GM21381 (cell line): ENCODE measurements at regions not wholly inside any gene's neighbourhood (a gene's known extent, or its start where the extent isn't known, plus 50 kb on each side); places are given as distances from the start of the nearest gene placed in this dataset.

Experiments used
- ATAC-seq: cut with Tn5 transposase; IDR thresholded peaks from one replicate; pipeline ENCODE4 v1.9.1; 2021; ENCODE audit warnings: mild to moderate bottlenecking, moderate library complexity; ENCODE audit not compliant: unreplicated experiment

DNA sequence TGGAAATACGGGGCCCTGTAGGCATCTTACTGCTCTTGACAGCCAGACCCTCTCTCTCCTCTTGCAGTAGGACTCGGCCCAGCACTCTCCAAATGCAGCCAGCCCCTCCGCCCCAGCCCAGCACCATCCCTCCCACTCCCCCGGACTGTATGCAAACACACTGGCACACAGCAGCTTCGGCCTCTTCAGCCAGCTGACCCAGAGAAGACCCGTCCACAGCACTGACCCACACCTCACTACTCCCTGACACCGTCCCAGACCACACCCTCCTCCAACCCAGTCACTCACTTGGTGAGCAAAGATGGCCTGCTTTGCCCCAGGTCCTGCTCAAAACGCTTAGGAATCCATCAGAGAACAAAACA, 164.6 kb downstream of the IGLL1 start:
- ATAC-seq: no peak

DNA sequence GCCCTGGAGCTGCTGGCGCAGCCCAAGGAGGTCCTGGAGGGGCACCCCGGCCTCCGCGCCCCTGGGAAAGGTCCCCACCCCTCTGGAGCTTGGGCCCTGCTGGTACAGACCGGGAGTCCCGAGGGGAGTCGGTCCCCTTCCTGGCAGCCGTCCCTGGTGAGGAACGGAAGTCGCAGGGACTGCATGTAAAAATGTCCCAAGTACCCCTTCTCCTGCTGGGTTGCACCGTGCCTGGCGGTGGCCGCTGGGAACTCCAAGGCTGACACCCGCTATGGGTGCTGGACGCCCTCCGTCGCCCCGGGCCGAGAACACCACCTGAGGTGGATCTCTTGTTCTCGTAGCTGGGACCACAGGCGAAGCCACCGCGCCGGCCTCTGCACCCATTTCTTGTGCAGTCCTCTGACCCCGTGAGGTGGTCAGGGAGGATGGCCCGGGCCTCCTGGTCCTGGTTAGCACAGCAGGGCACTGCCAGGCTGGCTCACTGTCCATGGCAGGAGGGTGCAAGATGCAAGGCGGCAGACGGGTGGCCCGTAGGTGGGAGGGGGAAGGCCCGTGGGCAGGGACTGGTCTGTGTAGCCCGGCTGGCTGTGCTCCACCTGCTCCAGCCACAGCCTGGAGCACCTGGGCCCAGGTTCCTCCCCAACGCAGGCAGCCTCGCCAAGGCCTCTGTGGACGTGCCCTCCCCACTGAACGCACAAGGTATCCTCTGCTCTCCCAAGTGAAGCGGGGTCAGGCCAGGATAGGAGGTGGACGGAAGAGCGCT, 165.2 kb downstream of the IGLL1 start:
- no peak for ATAC-seq

GRCh38 chr22:23411739-23412138, 168.4 kb downstream of the IGLL1 start:
- ATAC-seq: no peak

DNA sequence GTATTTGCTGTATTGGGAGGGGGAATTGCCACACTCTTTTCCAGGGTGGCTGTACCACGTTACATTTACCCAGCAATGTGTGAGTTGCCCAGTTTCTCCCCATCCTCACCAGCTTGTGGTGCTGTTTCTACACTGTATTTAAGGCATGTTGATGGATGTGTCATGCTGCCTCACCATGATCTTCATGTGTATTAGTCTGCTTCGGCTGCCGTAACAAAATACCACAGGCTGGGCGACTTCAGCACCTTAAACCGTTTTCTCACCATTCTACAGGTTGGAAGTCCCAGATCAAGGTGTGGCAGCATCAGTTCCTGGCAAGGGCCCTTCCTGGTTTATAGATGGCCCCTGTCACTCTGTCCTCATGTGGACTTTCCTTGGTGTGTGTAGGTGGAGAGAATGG, 169.7 kb downstream of the IGLL1 start:
- ATAC-seq: no peak

GRCh38 chr22:23409976-23410375, 170.1 kb downstream of the IGLL1 start:
- ATAC-seq: no peak

- ATAC-seq: no peak
These were observed 171.8 kb downstream of the IGLL1 start for GRCh38 chr22:23408321-23408720.

GRCh38 chr22:23405366-23405851, 174.7 kb downstream of the IGLL1 start:
- no peak for ATAC-seq

DNA sequence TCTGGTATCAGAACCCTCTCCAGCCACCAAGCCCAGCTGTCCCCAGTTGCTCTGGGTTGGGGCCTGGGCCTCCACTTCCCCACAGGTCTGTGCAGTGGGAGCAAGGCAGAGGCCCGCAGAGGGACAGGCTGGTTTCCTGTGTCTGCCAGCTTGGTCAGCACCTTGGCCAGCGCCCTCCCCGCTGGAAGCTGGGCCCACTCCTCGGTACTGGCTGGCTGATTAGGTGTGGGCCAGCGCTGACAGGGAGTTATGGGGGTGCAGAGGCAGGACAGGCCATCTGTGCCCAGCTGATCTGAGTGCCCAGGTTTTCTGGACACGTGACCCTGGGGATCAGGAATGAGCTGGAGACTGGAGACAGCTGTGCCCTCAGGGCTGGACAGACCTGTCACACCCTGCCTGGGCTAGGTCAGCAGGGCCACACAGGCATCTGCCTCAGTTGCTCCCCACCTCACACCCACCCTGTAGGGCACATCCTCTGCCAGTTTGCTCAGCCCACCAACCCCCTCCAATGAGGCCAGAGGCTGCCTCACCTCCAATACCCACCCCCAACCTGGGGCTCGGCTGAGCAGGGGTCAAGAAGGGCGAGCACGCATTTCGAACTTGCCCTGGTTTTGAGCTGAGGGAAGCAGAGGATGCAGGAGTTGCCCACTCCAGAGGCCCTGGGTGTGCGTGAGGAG, 175.3 kb downstream of the IGLL1 start:
- no peak for ATAC-seq

DNA sequence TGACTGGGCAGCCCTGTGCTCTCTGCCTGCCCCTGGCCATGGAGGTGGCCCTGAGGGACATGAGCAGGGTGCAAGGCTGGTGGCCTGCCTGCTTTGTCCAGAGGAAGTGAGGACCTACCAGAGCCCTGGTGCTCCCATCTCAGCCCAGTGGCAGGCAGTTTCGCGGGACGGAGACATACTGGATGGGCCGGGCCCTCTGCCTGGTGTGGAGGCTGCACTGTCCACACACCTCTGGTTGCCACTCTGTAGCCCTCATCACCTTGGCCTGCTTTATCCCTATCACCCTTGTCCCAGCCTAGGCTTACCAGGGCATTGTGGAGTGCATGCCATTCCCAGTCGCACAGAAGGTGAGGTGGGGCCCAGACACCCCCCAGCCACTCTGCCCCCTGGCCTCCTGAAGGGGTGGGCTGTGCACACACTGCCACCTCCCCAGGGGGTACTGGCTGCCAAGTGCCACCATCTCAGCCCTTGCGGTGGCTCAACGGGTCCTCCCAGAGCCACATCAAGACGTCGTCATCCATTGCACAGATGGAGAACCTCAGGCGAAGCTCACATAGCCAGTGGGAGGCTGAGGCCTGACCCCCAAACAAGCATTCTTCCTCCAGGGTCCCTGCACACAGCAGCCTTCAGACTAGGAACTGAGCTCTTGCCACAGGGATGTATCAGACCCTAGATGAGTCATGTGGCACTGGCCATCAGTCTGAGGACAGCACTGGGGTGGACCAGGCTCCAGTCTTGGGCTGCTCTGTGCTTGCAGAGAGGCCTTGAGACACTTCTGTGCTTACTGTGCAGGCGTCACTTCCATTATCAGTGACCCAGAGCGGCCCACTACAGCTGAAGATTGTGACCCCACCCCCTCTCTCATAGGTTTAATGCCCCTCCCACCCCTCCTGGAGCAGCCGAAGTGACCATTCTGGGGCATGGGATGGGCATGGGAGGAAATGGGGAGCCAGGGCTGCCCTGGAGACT, 176.1 kb downstream of the IGLL1 start:
- no peak for ATAC-seq

DNA sequence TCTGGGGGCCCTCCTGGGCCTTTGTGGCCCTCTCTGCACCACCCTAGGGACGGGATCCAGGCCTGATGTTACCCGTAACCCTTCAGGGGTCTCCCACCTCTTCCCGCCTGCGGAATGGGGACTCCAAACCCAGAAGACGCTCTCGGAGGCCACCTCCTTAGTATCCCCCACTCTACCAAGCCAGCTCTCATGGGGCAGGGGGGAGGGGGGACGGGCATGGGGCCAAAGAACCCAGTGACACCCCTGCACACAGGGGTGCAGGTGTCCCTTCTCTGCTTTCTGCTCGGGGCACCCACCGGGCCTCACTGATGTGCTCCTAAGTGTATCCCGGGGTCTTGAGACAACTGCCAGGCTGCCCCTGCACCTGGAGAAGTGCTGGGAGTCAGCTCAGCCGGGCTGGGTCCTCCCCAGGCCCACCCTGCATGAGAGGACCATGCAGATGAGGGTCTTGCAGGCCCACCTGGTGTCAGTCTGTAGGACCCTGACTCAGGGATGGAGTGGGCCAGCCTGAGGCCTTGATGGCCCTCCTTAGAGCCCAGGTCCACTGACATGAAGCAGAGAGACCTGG, 176.9 kb downstream of the IGLL1 start:
- ATAC-seq: no peak

- ATAC-seq: no peak
These were observed 177.6 kb downstream of the IGLL1 start for GRCh38 chr22:23402275-23403151.

- no peak for ATAC-seq
These were observed 178.2 kb downstream of the IGLL1 start for GRCh38 chr22:23401910-23402274.

- ATAC-seq: no peak
These were observed 178.8 kb downstream of the IGLL1 start for GRCh38 chr22:23401111-23401909.

GRCh38 chr22:23400286-23400981, 179.7 kb downstream of the IGLL1 start:
- ATAC-seq: no peak

GRCh38 chr22:23399367-23400285, 180.5 kb downstream of the IGLL1 start:
- ATAC-seq: no peak

DNA sequence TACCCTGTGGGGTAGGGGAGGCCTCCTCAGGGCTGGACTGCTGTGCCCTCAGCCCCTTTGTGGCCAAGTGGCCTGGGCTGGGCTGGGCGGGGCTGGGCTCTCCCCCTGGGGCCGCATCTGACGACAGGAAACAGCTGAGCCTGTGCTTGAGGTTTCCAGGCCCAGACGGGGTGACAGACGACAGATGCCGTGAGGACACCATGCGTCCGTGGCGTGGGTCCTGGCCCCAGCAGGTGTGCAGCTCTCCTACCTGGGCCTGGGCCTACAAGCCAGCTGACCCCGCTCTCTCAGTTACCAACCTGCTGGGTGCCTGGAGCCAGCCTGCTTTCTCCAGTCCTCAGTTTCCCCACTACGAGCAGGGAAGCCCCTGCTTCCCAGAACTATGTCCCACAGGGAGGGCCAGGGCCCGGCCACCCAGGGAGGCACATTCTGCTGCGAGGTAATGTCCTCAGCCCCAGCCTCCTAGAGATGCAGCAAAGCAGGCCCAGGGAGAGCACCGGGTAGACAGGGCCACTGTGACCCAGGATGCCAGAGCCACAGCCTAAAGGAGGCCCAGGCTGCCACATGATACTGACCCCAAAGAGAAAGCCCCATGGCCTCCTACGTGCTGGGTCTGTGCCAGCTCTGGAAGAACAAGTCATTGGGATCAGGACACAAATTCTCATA, 181.3 kb downstream of the IGLL1 start:
- no peak for ATAC-seq
